Calu3 (cell line): ENCODE measurements at regions not wholly inside any gene's neighbourhood (a gene's known extent, or its start where the extent isn't known, plus 50 kb on each side); places are given as distances from the start of the nearest gene placed in this dataset.

Source experiments
- BruUV-seq: library from RNA; stranded (reverse); fragments of 400-500 nt; replicated peaks from 2 replicates; lab custom pipeline; 2021; lab: Mats Ljungman, UMichigan
- CTCF ChIA-PET: fragments of 300-600 bp; sonication (Branson Sonifier 250); formaldehyde crosslinking; loops from one replicate; lab custom pipeline; 2022; ENCODE audit warnings: antibody characterized with exemption; lab: Charles Lee
- DNase-seq: peaks from one replicate; pipeline ENCODE4 v3.0.0; 2022
- H3K27ac Mint-ChIP-seq: one replicate; pipeline ENCODE4 v1.8.0; 2022; ENCODE audit warnings: mixed read lengths; ENCODE audit not compliant: unreplicated experiment
- H3K27me3 Mint-ChIP-seq: one replicate; pipeline ENCODE4 v1.8.0; 2022; ENCODE audit warnings: mixed read lengths; ENCODE audit not compliant: unreplicated experiment
- H3K36me3 Mint-ChIP-seq: one replicate; pipeline ENCODE4 v1.8.0; 2022; ENCODE audit warnings: mild to moderate bottlenecking, moderate library complexity, mixed read lengths; ENCODE audit not compliant: insufficient read depth, unreplicated experiment
- H3K4me1 Mint-ChIP-seq: one replicate; pipeline ENCODE4 v1.8.0; 2022; ENCODE audit warnings: mild to moderate bottlenecking, low read depth, mixed read lengths; ENCODE audit not compliant: unreplicated experiment
- H3K4me3 Mint-ChIP-seq: one replicate; pipeline ENCODE4 v1.8.0; 2022; ENCODE audit warnings: mild to moderate bottlenecking, low read depth, moderate library complexity, mixed read lengths; ENCODE audit not compliant: unreplicated experiment
- H3K9me3 Mint-ChIP-seq: one replicate; pipeline ENCODE4 v1.8.0; 2022; ENCODE audit warnings: low read depth, mixed read lengths; ENCODE audit not compliant: unreplicated experiment
- CTCF ChIP-seq: fragments of 200-600 bp; IDR thresholded peaks from one replicate; pipeline ENCODE4 v1.8.0; 2022; ENCODE audit warnings: antibody characterized with exemption; ENCODE audit not compliant: unreplicated experiment
- intact Hi-C: fragments of 100-400 bp; cut with micrococcal nuclease; formaldehyde crosslinking; loops from one replicate; pipeline ENCODE4 v1.10.0; 2022; ENCODE audit not compliant: unreplicated experiment

GRCh38 chr4:147347217-147347616 is 133.7 kb upstream of the EDNRA start:
- no peak for TF ChIP-seq CTCF
- DNase-seq, result no peak
- H3K36me3 Mint-ChIP-seq, result no peaks in the 10 kb centered on the region
- H3K9me3 Mint-ChIP-seq, result peaks cover 6% of the 10 kb centered on the region
- no peaks in the 10 kb centered on the region for H3K27me3 Mint-ChIP-seq
- no TSS peak for BruUV-seq
- intact Hi-C loops, result no loop called here
- H3K4me3 Mint-ChIP-seq, result no peak overlapping the region
- H3K27ac Mint-ChIP-seq, result no peak overlapping the region
- CTCF ChIA-PET, result no interaction called here
- no peaks in the 10 kb centered on the region for H3K4me1 Mint-ChIP-seq

- no TSS peak for BruUV-seq
- intact Hi-C loops, result no loop called here
- no peak for DNase-seq
- TF ChIP-seq CTCF, result no peak
- H3K4me1 Mint-ChIP-seq, result no peaks in the 10 kb centered on the region
- H3K36me3 Mint-ChIP-seq, result no peaks in the 10 kb centered on the region
- no peak overlapping the region for H3K27ac Mint-ChIP-seq
- H3K4me3 Mint-ChIP-seq, result no peak overlapping the region
- H3K27me3 Mint-ChIP-seq, result no peaks in the 10 kb centered on the region
- peaks cover 6% of the 10 kb centered on the region for H3K9me3 Mint-ChIP-seq
- CTCF ChIA-PET, result no interaction called here
Measured at GRCh38 chr4:147349193-147349592, 131.7 kb upstream of the EDNRA start.

GRCh38 chr4:147351083-147351787 is 129.7 kb upstream of the EDNRA start:
- intact Hi-C loops, result no loop called here
- no peaks in the 10 kb centered on the region for H3K36me3 Mint-ChIP-seq
- peaks cover 4% of the 10 kb centered on the region for H3K9me3 Mint-ChIP-seq
- H3K4me3 Mint-ChIP-seq, result no peak overlapping the region
- H3K27ac Mint-ChIP-seq, result no peak overlapping the region
- no peak for TF ChIP-seq CTCF
- CTCF ChIA-PET, result no interaction called here
- H3K4me1 Mint-ChIP-seq, result no peaks in the 10 kb centered on the region
- no TSS peak for BruUV-seq
- H3K27me3 Mint-ChIP-seq, result no peaks in the 10 kb centered on the region
- no peak for DNase-seq

GRCh38 chr4:147354237-147354636 is 126.7 kb upstream of the EDNRA start:
- CTCF ChIA-PET, result no interaction called here
- H3K27me3 Mint-ChIP-seq, result no peaks in the 10 kb centered on the region
- H3K4me3 Mint-ChIP-seq, result no peak overlapping the region
- peaks cover 3% of the 10 kb centered on the region for H3K9me3 Mint-ChIP-seq
- no peak for DNase-seq
- intact Hi-C loops, result no loop called here
- TF ChIP-seq CTCF, result no peak
- no peak overlapping the region for H3K27ac Mint-ChIP-seq
- H3K4me1 Mint-ChIP-seq, result no peaks in the 10 kb centered on the region
- H3K36me3 Mint-ChIP-seq, result no peaks in the 10 kb centered on the region
- no TSS peak for BruUV-seq
